ENCODE measurements at regions not wholly inside any gene's neighbourhood (a gene's known extent, or its start where the extent isn't known, plus 50 kb on each side); places are given as distances from the start of the nearest gene placed in this dataset.

GRCh38 chr4:125484912-125485311, 170.2 kb downstream of the FAT4 start:
- no peak for TF ChIP-seq EZH2 (IDR thresholded peaks at IDR 0.05; ENCODE audit: borderline replicate concordance, insufficient read depth, low read depth, low read length, poor library complexity, severe bottlenecking)
- TF ChIP-seq, protein P1, sequence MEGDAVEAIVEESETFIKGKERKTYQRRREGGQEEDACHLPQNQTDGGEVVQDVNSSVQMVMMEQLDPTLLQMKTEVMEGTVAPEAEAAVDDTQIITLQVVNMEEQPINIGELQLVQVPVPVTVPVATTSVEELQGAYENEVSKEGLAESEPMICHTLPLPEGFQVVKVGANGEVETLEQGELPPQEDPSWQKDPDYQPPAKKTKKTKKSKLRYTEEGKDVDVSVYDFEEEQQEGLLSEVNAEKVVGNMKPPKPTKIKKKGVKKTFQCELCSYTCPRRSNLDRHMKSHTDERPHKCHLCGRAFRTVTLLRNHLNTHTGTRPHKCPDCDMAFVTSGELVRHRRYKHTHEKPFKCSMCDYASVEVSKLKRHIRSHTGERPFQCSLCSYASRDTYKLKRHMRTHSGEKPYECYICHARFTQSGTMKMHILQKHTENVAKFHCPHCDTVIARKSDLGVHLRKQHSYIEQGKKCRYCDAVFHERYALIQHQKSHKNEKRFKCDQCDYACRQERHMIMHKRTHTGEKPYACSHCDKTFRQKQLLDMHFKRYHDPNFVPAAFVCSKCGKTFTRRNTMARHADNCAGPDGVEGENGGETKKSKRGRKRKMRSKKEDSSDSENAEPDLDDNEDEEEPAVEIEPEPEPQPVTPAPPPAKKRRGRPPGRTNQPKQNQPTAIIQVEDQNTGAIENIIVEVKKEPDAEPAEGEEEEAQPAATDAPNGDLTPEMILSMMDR (IDR thresholded peaks at IDR 0.05), result no peak
- Histone ChIP-seq H3K4me2 (replicated peaks; ENCODE audit: low read depth, low read length, poor library complexity, severe bottlenecking) (no peak overlapping the region), H3K4me3 (ENCODE audit: control extremely low read depth in 1 of 5, extremely low read depth in 1 of 5, insufficient read depth in 1 of 5, low read depth in 2 of 5, low read length in 4 of 5) (no peak overlapping the region), H3K27ac (ENCODE audit: low read length in 2 of 2) (no peak overlapping the region), H3K4me1 (ENCODE audit: control insufficient read depth in 2 of 2, insufficient read depth in 2 of 2, low read length in 2 of 2) (no peaks in the 10 kb centered on the region), H4K20me1 (ENCODE audit: control insufficient read depth, insufficient read depth, low read length, poor library complexity, severe bottlenecking) (no peaks in the 10 kb centered on the region), H3K9me3 (ENCODE audit: control extremely low read depth in 1 of 3, control insufficient read depth in 2 of 3, insufficient read depth in 1 of 3, low read length in 2 of 3) (peaks cover 0 to 2% (median 0%) of the 10 kb centered on the region in 3 donors), H2AFZ (ENCODE audit: insufficient read depth, low read depth, low read length, poor library complexity, severe bottlenecking) (no peak overlapping the region), H3K79me2 (ENCODE audit: control insufficient read depth, insufficient read depth, low read length) (no peaks in the 10 kb centered on the region), H3K27me3 (replicated peaks in 1 of 4; ENCODE audit: control extremely low read depth in 1 of 4, control insufficient read depth in 3 of 4, insufficient read depth in 4 of 4, low read length in 3 of 4) (no peaks in the 10 kb centered on the region), H3K9ac (ENCODE audit: low read length) (no peak overlapping the region), H3K36me3 (replicated peaks in 1 of 2; ENCODE audit: control extremely low read depth in 1 of 2, control insufficient read depth in 1 of 2, extremely low read depth in 1 of 2, insufficient read depth in 2 of 2, low read length in 1 of 2) (no peaks in the 10 kb centered on the region)
- peaks cover 2% of the 10 kb centered on the region for H3K9me3 Mint-ChIP-seq (ENCODE audit: insufficient read depth)
- no peaks in the 10 kb centered on the region for H3K27me3 Mint-ChIP-seq
- intact Hi-C loops (cut with micrococcal nuclease), result no loop called here
- CTCF ChIA-PET, result no interaction called here
- H3K4me1 Mint-ChIP-seq, result no peaks in the 10 kb centered on the region
- POLR2A ChIA-PET, result no interaction called here
- DNase-seq (no peak), ATAC-seq (ENCODE audit: low read depth) (no peak)
- no peak overlapping the region for H3K4me3 Mint-ChIP-seq
- H3K27ac Mint-ChIP-seq, result no peak overlapping the region
- WGBS (ENCODE audit: insufficient coverage), result no CpG with 5 or more reads among the region's 3 CpGs

DNA sequence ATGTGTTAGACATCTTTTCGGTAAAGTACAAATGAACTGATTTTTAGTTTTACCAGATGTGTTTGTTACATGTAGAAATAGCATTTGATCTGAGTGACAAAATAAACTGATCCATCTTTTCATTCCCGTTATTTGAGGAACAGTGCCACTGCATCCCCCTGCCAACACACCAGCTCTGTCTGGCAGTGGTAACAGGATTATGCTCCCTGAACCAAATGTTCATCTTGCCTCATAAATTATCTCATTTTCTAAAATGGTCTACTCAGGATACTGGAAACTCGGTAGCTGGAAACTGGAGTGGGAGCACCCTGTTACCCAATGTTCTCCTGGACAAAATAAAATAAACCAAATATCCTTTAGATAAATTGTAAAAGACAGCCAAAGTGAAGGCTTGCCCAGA, 171.6 kb downstream of the FAT4 start:
- Histone ChIP-seq H3K4me3 (ENCODE audit: control extremely low read depth in 1 of 5, extremely low read depth in 1 of 5, insufficient read depth in 1 of 5, low read depth in 2 of 5, low read length in 4 of 5) (no peak overlapping the region), H3K4me1 (ENCODE audit: control insufficient read depth in 2 of 2, insufficient read depth in 2 of 2, low read length in 2 of 2) (no peaks in the 10 kb centered on the region), H2AFZ (ENCODE audit: insufficient read depth, low read depth, low read length, poor library complexity, severe bottlenecking) (no peak overlapping the region), H3K9me3 (ENCODE audit: control extremely low read depth in 1 of 3, control insufficient read depth in 2 of 3, insufficient read depth in 1 of 3, low read length in 2 of 3) (peaks cover 0 to 12% (median 0%) of the 10 kb centered on the region in 3 donors), H4K20me1 (ENCODE audit: control insufficient read depth, insufficient read depth, low read length, poor library complexity, severe bottlenecking) (no peaks in the 10 kb centered on the region), H3K79me2 (ENCODE audit: control insufficient read depth, insufficient read depth, low read length) (no peaks in the 10 kb centered on the region), H3K4me2 (replicated peaks; ENCODE audit: low read depth, low read length, poor library complexity, severe bottlenecking) (no peak overlapping the region), H3K27ac (ENCODE audit: low read length in 2 of 2) (no peak overlapping the region), H3K36me3 (replicated peaks in 1 of 2; ENCODE audit: control extremely low read depth in 1 of 2, control insufficient read depth in 1 of 2, extremely low read depth in 1 of 2, insufficient read depth in 2 of 2, low read length in 1 of 2) (no peaks in the 10 kb centered on the region), H3K27me3 (replicated peaks in 1 of 4; ENCODE audit: control extremely low read depth in 1 of 4, control insufficient read depth in 3 of 4, insufficient read depth in 4 of 4, low read length in 3 of 4) (no peaks in the 10 kb centered on the region), H3K9ac (ENCODE audit: low read length) (no peak overlapping the region)
- H3K9me3 Mint-ChIP-seq (ENCODE audit: insufficient read depth), result peaks cover 2% of the 10 kb centered on the region
- H3K4me1 Mint-ChIP-seq, result no peaks in the 10 kb centered on the region
- intact Hi-C loops (cut with micrococcal nuclease), result no loop called here
- ATAC-seq (ENCODE audit: low read depth) (no peak), DNase-seq (no peak)
- H3K4me3 Mint-ChIP-seq, result no peak overlapping the region
- POLR2A ChIA-PET, result no interaction called here
- WGBS (ENCODE audit: insufficient coverage), result 80% methylated on average over 1 of the region's 3 CpGs
- CTCF ChIA-PET, result no interaction called here
- TF ChIP-seq, protein P1 (IDR thresholded peaks at IDR 0.05), result no peak
- TF ChIP-seq EZH2 (IDR thresholded peaks at IDR 0.05; ENCODE audit: borderline replicate concordance, insufficient read depth, low read depth, low read length, poor library complexity, severe bottlenecking), result no peak
- no peak overlapping the region for H3K27ac Mint-ChIP-seq
- H3K27me3 Mint-ChIP-seq, result no peaks in the 10 kb centered on the region

All from B cell (primary cell).